Lower leg skin (tissue), 4 donors: ENCODE measurements at regions not wholly inside any gene's neighbourhood (a gene's known extent, or its start where the extent isn't known, plus 50 kb on each side); places are given as distances from the start of the nearest gene placed in this dataset.

Experiments
- DNase-seq, 2 donors: peaks; one replicate each; pipeline ENCODE4 v3.0.0-alpha.2; 2019; ENCODE audit warnings: low spot score in 2 of 2
- H3K4me3 ChIP-seq: fragments of 200-600 bp; sonication (generic); 2 replicates; pipeline ENCODE4 v1.5.1; 2017; ENCODE audit warnings: mild to moderate bottlenecking, low read depth; ENCODE audit not compliant: poor library complexity, severe bottlenecking
- CTCF ChIP-seq, 3 donors: fragments of 450-650 bp; IDR thresholded peaks; one replicate each; pipeline ENCODE4 v1.5.1; 2016; ENCODE audit warnings: antibody characterized with exemption in 3 of 3, mild to moderate bottlenecking in 3 of 3, moderate library complexity in 2 of 3
- POLR2A ChIP-seq, 2 donors: fragments of 450-650 bp; IDR thresholded peaks; one replicate each; pipeline ENCODE4 v1.6.1; 2016 to 2017; ENCODE audit warnings: antibody characterized with exemption in 2 of 2, mild to moderate bottlenecking in 1 of 2, moderate library complexity in 1 of 2
- WGBS, 2 donors: methylation state at CpG; one replicate each; pipeline ENCODE4 v1.1.5; 2018; 5-methylcytosine and 5-hydroxymethylcytosine counted together
- intact Hi-C: fragments of 100-400 bp; cut with DNase I; formaldehyde crosslinking; loops from one replicate; pipeline ENCODE4 v1.15.0; 2023; ENCODE audit warnings: low total_unique reads

GRCh38 chr10:107803546-107803945 lies 639.0 kb upstream of the SORCS1 start:
- intact Hi-C loops = no loop called here
- no peak for DNase-seq
- no peak overlapping the region for H3K4me3 ChIP-seq
- no peak for TF ChIP-seq CTCF (IDR thresholded peaks at IDR 0.05)
- no peak for TF ChIP-seq POLR2A (IDR thresholded peaks at IDR 0.05)
- 50 to 55% methylated on average over 4 of the region's 4 CpGs for WGBS, 2 donors

- intact Hi-C loops = no loop called here
- TF ChIP-seq POLR2A (IDR thresholded peaks at IDR 0.05) = no peak
- TF ChIP-seq CTCF (IDR thresholded peaks at IDR 0.05) = no peak
- no peak for DNase-seq
- WGBS, 2 donors = 85 to 88% methylated on average over 1 of the region's 1 CpG
- no peak overlapping the region for H3K4me3 ChIP-seq
Observed at GRCh38 chr10:107800061-107800460, 635.6 kb upstream of the SORCS1 start.

- no peak for DNase-seq
- intact Hi-C loops = no loop called here
- WGBS, 2 donors = 82 to 90% methylated on average over 1 of the region's 1 CpG
- H3K4me3 ChIP-seq = no peak overlapping the region
- TF ChIP-seq CTCF (IDR thresholded peaks at IDR 0.05) = no peak
- no peak for TF ChIP-seq POLR2A (IDR thresholded peaks at IDR 0.05)
Observed at GRCh38 chr10:107790271-107790670, 625.8 kb upstream of the SORCS1 start.

GRCh38 chr10:107771066-107771465 lies 606.6 kb upstream of the SORCS1 start:
- intact Hi-C loops = no loop called here
- 100% methylated on average over 1 of the region's 1 CpG; no CpG with 5 or more reads in 1 of the 2 donors for WGBS, 2 donors
- no peak for TF ChIP-seq CTCF (IDR thresholded peaks at IDR 0.05)
- TF ChIP-seq POLR2A (IDR thresholded peaks at IDR 0.05) = no peak
- no peak overlapping the region for H3K4me3 ChIP-seq
- DNase-seq = no peak

- DNase-seq = no peak
- TF ChIP-seq POLR2A (IDR thresholded peaks at IDR 0.05) (no peak), CTCF (IDR thresholded peaks at IDR 0.05) (no peak)
- intact Hi-C loops = no loop called here
- 76 to 93% methylated on average over 3 of the region's 3 CpGs for WGBS, 2 donors
- H3K4me3 ChIP-seq = no peak overlapping the region
Observed at GRCh38 chr10:107767185-107767584, 602.7 kb upstream of the SORCS1 start.

- intact Hi-C loops = no loop called here
- TF ChIP-seq CTCF (IDR thresholded peaks at IDR 0.05) = no peak
- no peak for TF ChIP-seq POLR2A (IDR thresholded peaks at IDR 0.05)
- no peak overlapping the region for H3K4me3 ChIP-seq
- WGBS, 2 donors = 66 to 86% methylated on average over 2 of the region's 2 CpGs
- no peak for DNase-seq
Observed at GRCh38 chr10:107754814-107755213, 590.3 kb upstream of the SORCS1 start.
